ENCODE measurements at regions not wholly inside any gene's neighbourhood (a gene's known extent, or its start where the extent isn't known, plus 50 kb on each side); places are given as distances from the start of the nearest gene placed in this dataset.

- no peak for TF ChIP-seq HNF4G (IDR thresholded peaks at IDR 0.05)
- no peak for TF ChIP-seq EGR1 (IDR thresholded peaks at IDR 0.05; ENCODE audit: low read depth in 2 of 2)
- no peak for TF ChIP-seq MAX (IDR thresholded peaks at IDR 0.05)
- TF ChIP-seq FOXA1 (IDR thresholded peaks at IDR 0.05), result no peak
- TF ChIP-seq GABPA (IDR thresholded peaks at IDR 0.05 in 1 of 2, conservative IDR thresholded peaks at IDR 0.05 in 1 of 2), result no peak
- no peak for TF ChIP-seq ZBTB33 (IDR thresholded peaks at IDR 0.05)
Observed at GRCh38 chr12:84607170-84607819, 305.3 kb downstream of the SLC6A15 start (continued).

GRCh38 chr12:84605983-84606382 lies 306.6 kb downstream of the SLC6A15 start:
- no peak overlapping the region for H3K4me3 ChIP-seq (ENCODE audit: low read depth in 1 of 3, low read length in 3 of 3)
- H3K27ac ChIP-seq (ENCODE audit: low read depth in 1 of 2, low read length in 2 of 2), result no peak overlapping the region
- H3K9me3 ChIP-seq (ENCODE audit: control insufficient read depth in 4 of 4, low read length in 3 of 4), result no peaks in the 10 kb centered on the region
- H3K9ac ChIP-seq (ENCODE audit: low read depth in 1 of 2, low read length in 2 of 2), result no peak overlapping the region
- no peak for DNase-seq (ENCODE audit: low spot score)
- WGBS, result 83% methylated on average over 2 of the region's 2 CpGs
- no peaks in the 10 kb centered on the region for H3K27me3 ChIP-seq (ENCODE audit: control insufficient read depth in 4 of 4, insufficient read depth in 4 of 4, low read length in 3 of 4)
- no peaks in the 10 kb centered on the region for H3K4me1 ChIP-seq (ENCODE audit: control insufficient read depth in 4 of 4, insufficient read depth in 4 of 4, low read length in 3 of 4)
- no peaks in the 10 kb centered on the region for H3K36me3 ChIP-seq (ENCODE audit: control insufficient read depth in 4 of 4, insufficient read depth in 3 of 4, low read depth in 1 of 4, low read length in 3 of 4)
- TF ChIP-seq YY1 (IDR thresholded peaks at IDR 0.05), result no peak
- TF ChIP-seq FOXA2 (IDR thresholded peaks at IDR 0.05), result no peak
- no peak for TF ChIP-seq TAF1 (conservative IDR thresholded peaks at IDR 0.05)
- TF ChIP-seq REST (IDR thresholded peaks at IDR 0.05), result no peak
- TF ChIP-seq HNF4G (IDR thresholded peaks at IDR 0.05), result no peak
- TF ChIP-seq JUND (IDR thresholded peaks at IDR 0.05), result no peak
- no peak for TF ChIP-seq RXRA (IDR thresholded peaks at IDR 0.05)
- no peak for TF ChIP-seq CTCF (IDR thresholded peaks at IDR 0.05; ENCODE audit: low read depth, low read length, missing input control)
- no peak for TF ChIP-seq ZBTB33 (IDR thresholded peaks at IDR 0.05)
- TF ChIP-seq RAD21 (IDR thresholded peaks at IDR 0.05), result no peak
- no peak for TF ChIP-seq HNF4A (conservative IDR thresholded peaks at IDR 0.05)
- TF ChIP-seq EGR1 (IDR thresholded peaks at IDR 0.05; ENCODE audit: low read depth in 2 of 2), result no peak
- no peak for TF ChIP-seq NR2F2 (IDR thresholded peaks at IDR 0.05)
- no peak for TF ChIP-seq SP1 (IDR thresholded peaks at IDR 0.05)
- no peak for TF ChIP-seq MAX (IDR thresholded peaks at IDR 0.05)
- no peak for TF ChIP-seq ATF3 (IDR thresholded peaks at IDR 0.05)
- no peak for TF ChIP-seq GABPA (IDR thresholded peaks at IDR 0.05 in 1 of 2, conservative IDR thresholded peaks at IDR 0.05 in 1 of 2)
- TF ChIP-seq FOXA1 (IDR thresholded peaks at IDR 0.05), result no peak
